ENCODE measurements at regions not wholly inside any gene's neighbourhood (a gene's known extent, or its start where the extent isn't known, plus 50 kb on each side); places are given as distances from the start of the nearest gene placed in this dataset.

DNA sequence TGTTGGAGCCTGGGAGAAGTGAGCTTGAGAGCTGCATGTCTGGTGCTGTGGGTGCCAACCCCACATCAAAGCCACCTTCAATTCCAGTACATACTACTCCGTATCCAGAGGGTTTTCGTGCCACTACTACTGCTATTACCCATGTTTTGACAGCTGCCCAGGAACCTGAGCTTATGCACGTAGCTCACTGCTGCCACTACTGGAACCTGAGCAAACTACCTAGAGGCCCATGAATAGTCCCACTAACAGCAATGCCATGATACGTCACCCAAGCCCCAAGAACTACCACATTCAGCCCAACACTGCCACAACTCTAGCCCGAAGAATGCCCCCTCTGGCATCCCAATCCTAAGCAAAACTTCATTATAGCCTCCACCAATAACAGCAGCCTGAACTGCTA, 215.2 kb upstream of the BCHE start:
- H3K27me3 Mint-ChIP-seq (ENCODE audit: insufficient read depth), result no peaks in the 10 kb centered on the region
- H3K27ac Mint-ChIP-seq, result no peak overlapping the region
- no peaks in the 10 kb centered on the region for H3K36me3 Mint-ChIP-seq (ENCODE audit: low read depth)
- peaks cover 61% of the 10 kb centered on the region for H3K9me3 Mint-ChIP-seq
- no peak overlapping the region for H3K4me3 Mint-ChIP-seq
- TF ChIP-seq, protein P1, sequence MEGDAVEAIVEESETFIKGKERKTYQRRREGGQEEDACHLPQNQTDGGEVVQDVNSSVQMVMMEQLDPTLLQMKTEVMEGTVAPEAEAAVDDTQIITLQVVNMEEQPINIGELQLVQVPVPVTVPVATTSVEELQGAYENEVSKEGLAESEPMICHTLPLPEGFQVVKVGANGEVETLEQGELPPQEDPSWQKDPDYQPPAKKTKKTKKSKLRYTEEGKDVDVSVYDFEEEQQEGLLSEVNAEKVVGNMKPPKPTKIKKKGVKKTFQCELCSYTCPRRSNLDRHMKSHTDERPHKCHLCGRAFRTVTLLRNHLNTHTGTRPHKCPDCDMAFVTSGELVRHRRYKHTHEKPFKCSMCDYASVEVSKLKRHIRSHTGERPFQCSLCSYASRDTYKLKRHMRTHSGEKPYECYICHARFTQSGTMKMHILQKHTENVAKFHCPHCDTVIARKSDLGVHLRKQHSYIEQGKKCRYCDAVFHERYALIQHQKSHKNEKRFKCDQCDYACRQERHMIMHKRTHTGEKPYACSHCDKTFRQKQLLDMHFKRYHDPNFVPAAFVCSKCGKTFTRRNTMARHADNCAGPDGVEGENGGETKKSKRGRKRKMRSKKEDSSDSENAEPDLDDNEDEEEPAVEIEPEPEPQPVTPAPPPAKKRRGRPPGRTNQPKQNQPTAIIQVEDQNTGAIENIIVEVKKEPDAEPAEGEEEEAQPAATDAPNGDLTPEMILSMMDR (IDR thresholded peaks at IDR 0.05), result no peak
- H3K4me1 Mint-ChIP-seq (ENCODE audit: low read depth), result no peaks in the 10 kb centered on the region
- DNase-seq, result no peak

DNA sequence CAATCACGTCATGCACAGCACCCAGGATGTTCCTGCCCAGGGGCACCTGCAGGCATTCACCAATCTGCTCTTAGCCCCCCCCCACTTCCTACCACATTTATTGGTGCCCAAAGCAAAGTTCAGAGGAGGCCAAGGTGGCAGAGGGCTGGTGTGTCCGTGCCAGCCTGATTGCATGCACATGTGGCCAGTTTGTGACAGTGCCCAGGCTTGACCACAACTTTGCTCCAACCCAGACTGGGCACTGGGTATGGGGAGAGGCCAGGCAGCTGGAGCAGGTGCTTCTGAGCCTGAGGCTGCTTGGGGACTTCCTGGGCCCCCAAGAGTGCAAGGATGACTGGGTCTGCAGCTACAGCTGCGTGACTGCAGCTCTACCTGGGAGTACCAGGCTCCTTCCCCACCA, 192.3 kb upstream of the BCHE start:
- Mint-ChIP-seq H3K9me3 (peaks cover 22% of the 10 kb centered on the region), H3K27ac (no peak overlapping the region), H3K4me3 (no peak overlapping the region), H3K36me3 (ENCODE audit: low read depth) (no peaks in the 10 kb centered on the region; the same call in 1 of the 2 replicates), H3K27me3 (ENCODE audit: insufficient read depth) (no peaks in the 10 kb centered on the region; the same call in 1 of the 2 replicates), H3K4me1 (ENCODE audit: low read depth) (no peaks in the 10 kb centered on the region)
- TF ChIP-seq, protein P1 (IDR thresholded peaks at IDR 0.05), result no peak
- DNase-seq, result no peak

DNA sequence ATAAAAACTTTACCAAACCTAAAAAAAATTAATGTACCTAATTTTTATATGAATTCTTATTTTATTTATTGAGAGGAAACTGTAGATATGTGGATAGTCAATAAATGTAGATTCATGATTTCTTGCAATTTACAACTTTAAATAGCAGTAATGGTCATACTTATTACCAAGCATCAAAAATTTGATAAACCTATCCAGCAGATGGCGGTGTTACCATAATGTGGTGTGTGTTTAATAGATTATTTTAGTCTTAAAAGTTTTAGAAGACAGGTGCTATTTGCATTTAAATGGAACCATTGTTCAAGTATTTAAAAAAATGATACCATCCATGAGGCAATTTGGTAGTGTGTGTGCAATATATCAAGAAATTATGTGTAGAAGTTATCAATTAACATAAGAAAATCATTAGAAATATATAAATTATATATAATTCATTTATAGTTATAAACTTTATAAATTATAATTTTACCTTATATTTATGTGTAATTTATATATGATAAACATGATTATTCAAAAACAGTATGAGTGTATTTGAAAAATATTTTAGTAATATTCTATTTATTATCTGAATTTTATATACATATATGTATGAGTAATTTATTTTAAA, 176.0 kb upstream of the BCHE start:
- no peaks in the 10 kb centered on the region for H3K4me1 Mint-ChIP-seq (ENCODE audit: low read depth)
- TF ChIP-seq, protein P1 (IDR thresholded peaks at IDR 0.05), result peak; percentile 77
- H3K27ac Mint-ChIP-seq, result no peak overlapping the region
- DNase-seq, result peak; percentile 15
- H3K27me3 Mint-ChIP-seq (ENCODE audit: insufficient read depth), result no peaks in the 10 kb centered on the region
- peaks cover 34% of the 10 kb centered on the region for H3K9me3 Mint-ChIP-seq
- no peak overlapping the region for H3K4me3 Mint-ChIP-seq
- H3K36me3 Mint-ChIP-seq (ENCODE audit: low read depth), result no peaks in the 10 kb centered on the region

DNA sequence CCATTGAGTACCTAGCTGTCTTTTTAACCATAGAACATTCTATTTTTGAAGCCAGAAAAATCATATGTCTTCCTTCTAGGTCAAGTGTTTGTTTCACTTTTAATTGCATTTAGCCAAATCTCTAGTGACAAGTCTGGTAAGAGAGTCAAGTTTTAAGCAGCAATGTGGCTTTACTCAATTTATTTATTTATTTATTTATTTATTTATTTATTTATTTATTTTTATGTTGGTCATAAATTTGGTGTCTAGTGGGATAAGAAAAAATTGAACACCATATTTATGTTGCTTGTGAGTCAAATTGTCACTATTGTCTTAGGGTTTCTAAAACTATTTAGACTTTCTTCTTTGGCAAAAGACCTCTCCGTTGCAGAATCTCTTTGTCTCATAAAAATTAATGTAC, 174.5 kb upstream of the BCHE start:
- Mint-ChIP-seq H3K27ac (no peak overlapping the region), H3K4me1 (ENCODE audit: low read depth) (no peaks in the 10 kb centered on the region), H3K27me3 (ENCODE audit: insufficient read depth) (no peaks in the 10 kb centered on the region), H3K9me3 (peaks cover 33% of the 10 kb centered on the region), H3K36me3 (ENCODE audit: low read depth) (no peaks in the 10 kb centered on the region), H3K4me3 (no peak overlapping the region)
- DNase-seq, result no peak
- TF ChIP-seq, protein P1 (IDR thresholded peaks at IDR 0.05), result no peak

GRCh38 chr3:166005126-166005525, 167.9 kb upstream of the BCHE start:
- peaks cover 48% of the 10 kb centered on the region for H3K9me3 Mint-ChIP-seq
- TF ChIP-seq, protein P1 (IDR thresholded peaks at IDR 0.05), result no peak
- no peak for DNase-seq
- no peaks in the 10 kb centered on the region for H3K4me1 Mint-ChIP-seq (ENCODE audit: low read depth)
- no peaks in the 10 kb centered on the region; the same call in 1 of the 2 replicates for H3K27me3 Mint-ChIP-seq (ENCODE audit: insufficient read depth)
- no peak overlapping the region for H3K27ac Mint-ChIP-seq
- no peaks in the 10 kb centered on the region for H3K36me3 Mint-ChIP-seq (ENCODE audit: low read depth)
- H3K4me3 Mint-ChIP-seq, result no peak overlapping the region

Measured in HFFc6 (cell line).